H9 (cell line): ENCODE measurements at regions not wholly inside any gene's neighbourhood (a gene's known extent, or its start where the extent isn't known, plus 50 kb on each side); places are given as distances from the start of the nearest gene placed in this dataset.
"Not testable (repeated sequence)": the region's sequence is repeated elsewhere in the genome, so short reads cannot be mapped to it uniquely, and the experiment has no call there.

Experiments used
- DNase-seq: peaks from one replicate; pipeline ENCODE4 v3.0.0-alpha.2; 2017
- H2AFZ ChIP-seq: one replicate; pipeline ENCODE4 v1.6.1; 2013; ENCODE audit warnings: mild to moderate bottlenecking, low read length, control low read depth, moderate library complexity
- H2AK5ac ChIP-seq: 2 replicates; pipeline ENCODE4 v1.6.1; 2013; ENCODE audit warnings: low read length, control low read depth, mixed read lengths; ENCODE audit not compliant: insufficient read length
- H2BK120ac ChIP-seq: one replicate; pipeline ENCODE4 v1.6.1; 2013; ENCODE audit warnings: low read depth, mild to moderate bottlenecking, low read length, control low read depth, inconsistent platforms; ENCODE audit not compliant: poor library complexity, severe bottlenecking
- H2BK12ac ChIP-seq: 2 replicates; pipeline ENCODE4 v1.6.1; 2013; ENCODE audit warnings: low read length, control low read depth, mixed read lengths, low read depth; ENCODE audit not compliant: insufficient read length
- H2BK15ac ChIP-seq: 2 replicates; pipeline ENCODE4 v1.6.1; 2013; ENCODE audit warnings: low read depth, low read length, control low read depth
- H2BK20ac ChIP-seq: one replicate; pipeline ENCODE4 v1.6.1; 2013; ENCODE audit warnings: low read depth, mild to moderate bottlenecking, low read length, control low read depth, inconsistent platforms; ENCODE audit not compliant: poor library complexity, severe bottlenecking
- H2BK5ac ChIP-seq: 2 replicates; pipeline ENCODE4 v1.6.1; 2013; ENCODE audit warnings: low read length, control low read depth, mixed read lengths; ENCODE audit not compliant: insufficient read length
- H3K14ac ChIP-seq: 2 replicates; pipeline ENCODE4 v1.6.1; 2013; ENCODE audit warnings: low read length, control low read depth; ENCODE audit not compliant: insufficient read depth
- H3K18ac ChIP-seq: 2 replicates; pipeline ENCODE4 v1.6.1; 2013; ENCODE audit warnings: low read depth, mild to moderate bottlenecking, mixed read lengths, low read length, control low read depth; ENCODE audit not compliant: insufficient read length
- H3K23ac ChIP-seq: 2 replicates; pipeline ENCODE4 v1.6.1; 2013; ENCODE audit warnings: low read length, control low read depth, mixed read lengths, low read depth; ENCODE audit not compliant: insufficient read length
- H3K23me2 ChIP-seq: 2 replicates; pipeline ENCODE4 v1.6.1; 2013; ENCODE audit warnings: low read depth, mild to moderate bottlenecking, mixed read lengths, low read length, control low read depth; ENCODE audit not compliant: insufficient read length, poor library complexity, severe bottlenecking
- H3K27ac ChIP-seq: 2 replicates; pipeline ENCODE4 v1.5.1; 2013; ENCODE audit warnings: low read length, control low read depth, mixed read lengths, low read depth; ENCODE audit not compliant: insufficient read length
- H3K27me3 ChIP-seq: 2 replicates; pipeline ENCODE4 v1.6.1; 2013; ENCODE audit warnings: low read length, control low read depth, inconsistent platforms; ENCODE audit not compliant: insufficient read depth
- H3K4ac ChIP-seq: 2 replicates; pipeline ENCODE4 v1.6.1; 2013; ENCODE audit warnings: low read depth, mild to moderate bottlenecking, control low read depth, inconsistent platforms, low read length, moderate library complexity
- H3K4me1 ChIP-seq: 2 replicates; pipeline ENCODE4 v1.6.1; 2013; ENCODE audit warnings: low read length, control low read depth, inconsistent platforms; ENCODE audit not compliant: insufficient read depth
- H3K4me2 ChIP-seq: 2 replicates; pipeline ENCODE4 v1.6.1; 2013; ENCODE audit warnings: low read length, control low read depth, mixed read lengths; ENCODE audit not compliant: insufficient read length, insufficient read depth
- H3K56ac ChIP-seq: 2 replicates; pipeline ENCODE4 v1.6.1; 2013; ENCODE audit warnings: low read depth, mild to moderate bottlenecking, mixed read lengths, low read length, control low read depth; ENCODE audit not compliant: insufficient read length
- H3K79me1 ChIP-seq: 2 replicates; pipeline ENCODE4 v1.6.1; 2013; ENCODE audit warnings: low read depth, mild to moderate bottlenecking, moderate library complexity, low read length, control low read depth, inconsistent platforms; ENCODE audit not compliant: insufficient read depth, poor library complexity, severe bottlenecking
- H3K79me2 ChIP-seq: 2 replicates; pipeline ENCODE4 v1.6.1; 2013; ENCODE audit warnings: low read length, control low read depth, inconsistent platforms; ENCODE audit not compliant: insufficient read depth
- H3K9ac ChIP-seq: 2 replicates; pipeline ENCODE4 v1.6.1; 2013; ENCODE audit warnings: low read length, control low read depth, mixed read lengths; ENCODE audit not compliant: insufficient read length; ENCODE audit errors: extremely low read depth
- H3K9me3 ChIP-seq: one replicate; pipeline ENCODE4 v1.6.1; 2013; ENCODE audit warnings: low read depth, low read length, inconsistent platforms; ENCODE audit not compliant: control insufficient read depth
- H3T11ph ChIP-seq: one replicate; pipeline ENCODE4 v1.6.1; 2013; ENCODE audit warnings: mild to moderate bottlenecking, low read length, control low read depth, inconsistent platforms
- H4K20me1 ChIP-seq: one replicate; pipeline ENCODE4 v1.6.1; 2013; ENCODE audit not compliant: control insufficient read depth, insufficient read length, insufficient read depth
- H4K5ac ChIP-seq: 2 replicates; pipeline ENCODE4 v1.6.1; 2013; ENCODE audit warnings: low read depth, mild to moderate bottlenecking, mixed read lengths, low read length, control low read depth; ENCODE audit not compliant: insufficient read length
- H4K8ac ChIP-seq: replicated peaks from 2 replicates; pipeline ENCODE4 v1.6.1; 2013; ENCODE audit warnings: low read length, control low read depth, mixed read lengths, low read depth; ENCODE audit not compliant: insufficient read length
- H4K91ac ChIP-seq: 2 replicates; pipeline ENCODE4 v1.6.1; 2013; ENCODE audit warnings: low read depth, mild to moderate bottlenecking, moderate library complexity, mixed read lengths, low read length, control low read depth; ENCODE audit not compliant: insufficient read length
- H3K27ac Mint-ChIP-seq, 3 experiments: 2 replicates in 2 of 3; 3 replicates in 1 of 3; pipeline ENCODE4 v1.8.0; 2020 to 2021; ENCODE audit warnings: mixed read lengths in 3 of 3, mild to moderate bottlenecking in 1 of 3, moderate library complexity in 1 of 3
- H3K27me3 Mint-ChIP-seq: 2 replicates; pipeline ENCODE4 v1.8.0; 2021; ENCODE audit warnings: low read depth, mild to moderate bottlenecking, moderate library complexity, mixed read lengths
- H3K36me3 Mint-ChIP-seq, 3 experiments: 2 replicates in 2 of 3; 3 replicates in 1 of 3; pipeline ENCODE4 v1.8.0; 2020 to 2021; ENCODE audit warnings: low read depth in 3 of 3, mixed read lengths in 3 of 3; ENCODE audit not compliant: insufficient read depth in 1 of 3
- H3K4me1 Mint-ChIP-seq, 2 experiments: 2 replicates each; pipeline ENCODE4 v1.8.0; 2020; ENCODE audit warnings: mixed read lengths in 2 of 2
- H3K4me3 Mint-ChIP-seq, 2 experiments: 2 replicates in 1 of 2; 3 replicates in 1 of 2; pipeline ENCODE4 v1.8.0; 2020 to 2021; ENCODE audit warnings: mild to moderate bottlenecking in 2 of 2, mixed read lengths in 2 of 2, moderate library complexity in 1 of 2
- H3K9me3 Mint-ChIP-seq, 2 experiments: 2 replicates in 1 of 2; 3 replicates in 1 of 2; pipeline ENCODE4 v1.8.0; 2020; ENCODE audit warnings: mild to moderate bottlenecking in 2 of 2, mixed read lengths in 2 of 2, moderate library complexity in 1 of 2
- WGBS: extraction: QIAGEN DNeasy Blood & Tissue Kit; methylation state at CpG from one replicate; pipeline ENCODE4 v1.1.7; 2013; ENCODE audit warnings: missing lambda C conversion rate, low lambda C conversion rate, mixed read lengths; ENCODE audit not compliant: insufficient read length; ENCODE audit errors: extremely low coverage; 5-methylcytosine and 5-hydroxymethylcytosine counted together

- not testable (repeated sequence) for H3K4me3 Mint-ChIP-seq, H3K9me3 Mint-ChIP-seq, H2BK20ac ChIP-seq, H3K79me1 ChIP-seq, H3K27ac ChIP-seq, H3K23ac ChIP-seq, H3K9me3 ChIP-seq, H4K5ac ChIP-seq, H2AK5ac ChIP-seq, H4K20me1 ChIP-seq, H3K79me2 ChIP-seq, H3K27me3 ChIP-seq, H3K4me1 ChIP-seq, H4K91ac ChIP-seq, H3K18ac ChIP-seq, H3K4ac ChIP-seq, H2BK120ac ChIP-seq, H2BK5ac ChIP-seq, H3K27me3 Mint-ChIP-seq, DNase-seq, H3K4me1 Mint-ChIP-seq, H3K56ac ChIP-seq, H2AFZ ChIP-seq, H4K8ac ChIP-seq, H2BK12ac ChIP-seq, H3T11ph ChIP-seq, H2BK15ac ChIP-seq, H3K36me3 Mint-ChIP-seq, H3K4me2 ChIP-seq, H3K9ac ChIP-seq, H3K14ac ChIP-seq, H3K23me2 ChIP-seq, H3K27ac Mint-ChIP-seq
- WGBS, result no CpG with 5 or more reads among the region's 3 CpGs
Observed at GRCh38 chr12:92231945-92232344, 86.3 kb upstream of the BTG1 start.

GRCh38 chr12:92231532-92231931 lies 85.9 kb upstream of the BTG1 start:
- not testable (repeated sequence) for H3K23me2 ChIP-seq, H3K23ac ChIP-seq, H3K4me2 ChIP-seq, H4K91ac ChIP-seq, H2AFZ ChIP-seq, H2BK120ac ChIP-seq, H3K79me1 ChIP-seq, H2BK15ac ChIP-seq, H3K4me1 ChIP-seq, H3K18ac ChIP-seq, H4K20me1 ChIP-seq, H3K56ac ChIP-seq, H3K27me3 Mint-ChIP-seq, H3K9ac ChIP-seq, H2AK5ac ChIP-seq, DNase-seq, H2BK20ac ChIP-seq, H3K9me3 ChIP-seq, H3K27ac ChIP-seq, H3K27ac Mint-ChIP-seq, H3K4me3 Mint-ChIP-seq, H3K36me3 Mint-ChIP-seq, H3T11ph ChIP-seq, H3K27me3 ChIP-seq, H3K79me2 ChIP-seq, H3K14ac ChIP-seq, H4K5ac ChIP-seq, H4K8ac ChIP-seq, H3K4me1 Mint-ChIP-seq, H3K4ac ChIP-seq, H3K9me3 Mint-ChIP-seq, H2BK12ac ChIP-seq, H2BK5ac ChIP-seq
- WGBS, result no CpG with 5 or more reads among the region's 2 CpGs
